ENCODE measurements at regions not wholly inside any gene's neighbourhood (a gene's known extent, or its start where the extent isn't known, plus 50 kb on each side); places are given as distances from the start of the nearest gene placed in this dataset.

DNA sequence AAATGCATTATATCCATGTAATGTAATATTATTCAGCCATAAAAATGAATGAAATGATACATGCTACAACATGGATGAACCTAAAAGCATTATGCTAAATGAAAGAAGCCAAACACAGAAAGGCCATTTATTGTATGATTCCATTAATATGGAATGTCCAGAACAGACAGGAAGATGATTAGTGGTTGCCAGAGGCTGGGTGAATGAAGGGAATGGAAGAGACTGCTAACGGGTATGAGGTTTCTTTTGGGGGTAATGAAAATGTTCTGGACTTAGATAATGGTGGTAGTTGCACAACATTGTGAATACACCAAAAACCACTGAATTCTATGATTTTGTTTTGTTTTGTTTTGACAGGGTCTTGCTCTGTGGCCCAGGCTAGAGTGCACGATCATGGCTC is 61.6 kb upstream of the MAP4 start:
- no peak overlapping the region for H2BK5ac ChIP-seq (ENCODE audit: low read depth, low read length)
- H3K36me3 ChIP-seq (ENCODE audit: control insufficient read depth in 2 of 4, insufficient read depth in 4 of 4, low read length in 3 of 4): peaks cover 0 to 2% (median 0%) of the 10 kb centered on the region in 4 experiments; a peak in 1 of 8 replicates
- no peak overlapping the region for H4K8ac ChIP-seq (ENCODE audit: extremely low read depth, insufficient read depth, low read length)
- no peak overlapping the region for H2BK12ac ChIP-seq (ENCODE audit: low read depth, low read length)
- POLR2A ChIA-PET (ENCODE audit: partially characterized antibody): interaction anchor here (1.4 to 4.6 kb wide), 2 partner anchors 11 kb away, joined by 5 to 57 read pairs; no protein-coding TSS in a partner anchor
- H3K18ac ChIP-seq (ENCODE audit: extremely low read depth, low read length): no peak overlapping the region
- CTCF ChIA-PET (ENCODE audit: partially characterized antibody): interaction anchor here (1.1 kb wide), 1 partner anchor 9 kb away, joined by 3 read pairs; no protein-coding TSS in a partner anchor
- no peak overlapping the region for H2AK5ac ChIP-seq (ENCODE audit: low read depth, low read length)
- peaks cover 5% of the 10 kb centered on the region for H3K79me1 ChIP-seq (ENCODE audit: low read depth, low read length)
- H3K4me3 ChIP-seq (ENCODE audit: extremely low read depth in 1 of 4, insufficient read depth in 2 of 4, low read depth in 3 of 4, low read length in 4 of 4): no peak overlapping the region
- no peak overlapping the region for H2BK15ac ChIP-seq (ENCODE audit: low read length)
- H3K4me1 ChIP-seq (replicated peaks in 1 of 4; ENCODE audit: control insufficient read depth in 3 of 4, insufficient read depth in 4 of 4, low read length in 3 of 4): no peaks in the 10 kb centered on the region
- H2BK20ac ChIP-seq (ENCODE audit: low read length): no peak overlapping the region
- no peak overlapping the region for H3K14ac ChIP-seq (ENCODE audit: insufficient read length)
- no peak overlapping the region for H4K91ac ChIP-seq (replicated peaks; ENCODE audit: insufficient read length, low read length)
- DNase-seq (ENCODE audit: low read depth in 1 of 2, low spot score in 2 of 2) (no peak), FAIRE-seq (no peak)
- WGBS, 2 experiments (ENCODE audit: extremely low coverage in 1 of 2, insufficient coverage in 1 of 2, insufficient read length in 1 of 2, insufficient replicate concordance in 2 of 2, low coverage in 1 of 2, low lambda C conversion rate in 2 of 2, missing lambda C conversion rate in 1 of 2): 93% methylated on average over 2 of the region's 2 CpGs; no CpG with 5 or more reads in 1 of the 2 experiments
- H3K9me3 ChIP-seq (ENCODE audit: insufficient read depth in 2 of 2, low read depth in 1 of 2, low read length in 1 of 2): no peaks in the 10 kb centered on the region
- no peak overlapping the region for H3K27ac ChIP-seq (ENCODE audit: low read depth, low read length)
- no peak overlapping the region for H3K9ac ChIP-seq (replicated peaks in 1 of 4; ENCODE audit: extremely low read depth in 1 of 4, low read depth in 3 of 4, low read length in 3 of 4)
- no peak overlapping the region for H3K23ac ChIP-seq (ENCODE audit: insufficient read length)
- peaks cover 0 to 9% of the 10 kb centered on the region in 2 experiments for H4K20me1 ChIP-seq (replicated peaks in 1 of 2; ENCODE audit: control insufficient read depth in 1 of 2, insufficient read depth in 2 of 2, low read length in 2 of 2)
- H3K27me3 ChIP-seq (replicated peaks in 1 of 4; ENCODE audit: control insufficient read depth in 3 of 4, extremely low read depth in 1 of 4, insufficient read depth in 3 of 4, low read length in 3 of 4): no peaks in the 10 kb centered on the region
- no peak overlapping the region for H3K4me2 ChIP-seq (ENCODE audit: insufficient read depth in 1 of 2, low read depth in 2 of 2, low read length in 2 of 2)
- no peak overlapping the region for H2BK120ac ChIP-seq (replicated peaks; ENCODE audit: low read depth, low read length)
- H2AFZ ChIP-seq (ENCODE audit: low read length): no peak overlapping the region
- no peak overlapping the region for H4K5ac ChIP-seq (ENCODE audit: insufficient read length, low read depth, low read length)
- H3K56ac ChIP-seq (replicated peaks; ENCODE audit: insufficient read length, low read depth, low read length): no peak overlapping the region
- H3K23me2 ChIP-seq (ENCODE audit: low read depth, low read length): no peaks in the 10 kb centered on the region
- H3K79me2 ChIP-seq (ENCODE audit: control insufficient read depth in 1 of 2, insufficient read depth in 2 of 2, low read length in 2 of 2): peaks cover 0 to 82% of the 10 kb centered on the region in 2 experiments; a peak in 3 of 4 replicates
- H3K4ac ChIP-seq (replicated peaks; ENCODE audit: insufficient read length, low read depth, low read length): no peak overlapping the region
- TF ChIP-seq ASH2L (IDR thresholded peaks at IDR 0.05; ENCODE audit: low read length): no peak
- no peak for TF ChIP-seq RBBP5 (IDR thresholded peaks at IDR 0.05; ENCODE audit: borderline replicate concordance, low read depth, low read length)
- TF ChIP-seq SIRT6 (IDR thresholded peaks at IDR 0.05; ENCODE audit: low read length): no peak
- TF ChIP-seq SP4 (IDR thresholded peaks at IDR 0.05; ENCODE audit: low read length): no peak
- TF ChIP-seq, protein P1, sequence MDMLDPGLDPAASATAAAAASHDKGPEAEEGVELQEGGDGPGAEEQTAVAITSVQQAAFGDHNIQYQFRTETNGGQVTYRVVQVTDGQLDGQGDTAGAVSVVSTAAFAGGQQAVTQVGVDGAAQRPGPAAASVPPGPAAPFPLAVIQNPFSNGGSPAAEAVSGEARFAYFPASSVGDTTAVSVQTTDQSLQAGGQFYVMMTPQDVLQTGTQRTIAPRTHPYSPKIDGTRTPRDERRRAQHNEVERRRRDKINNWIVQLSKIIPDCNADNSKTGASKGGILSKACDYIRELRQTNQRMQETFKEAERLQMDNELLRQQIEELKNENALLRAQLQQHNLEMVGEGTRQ (IDR thresholded peaks at IDR 0.05; ENCODE audit: low read length): no peak
- TF ChIP-seq NANOG (IDR thresholded peaks at IDR 0.05; ENCODE audit: insufficient read depth, low read depth, low read length, poor library complexity, severe bottlenecking): no peak
- TF ChIP-seq TEAD4 (IDR thresholded peaks at IDR 0.05; ENCODE audit: low read depth, low read length): no peak
- no peak for TF ChIP-seq JUND (IDR thresholded peaks at IDR 0.05; ENCODE audit: low read length)
- no peak for TF ChIP-seq EGR1 (IDR thresholded peaks at IDR 0.05; ENCODE audit: borderline replicate concordance, low read depth, low read length)
- TF ChIP-seq BACH1 (IDR thresholded peaks at IDR 0.05; ENCODE audit: low read length): no peak
- no peak for TF ChIP-seq SRF (IDR thresholded peaks at IDR 0.05; ENCODE audit: low read depth, low read length)
- TF ChIP-seq, protein P2, sequence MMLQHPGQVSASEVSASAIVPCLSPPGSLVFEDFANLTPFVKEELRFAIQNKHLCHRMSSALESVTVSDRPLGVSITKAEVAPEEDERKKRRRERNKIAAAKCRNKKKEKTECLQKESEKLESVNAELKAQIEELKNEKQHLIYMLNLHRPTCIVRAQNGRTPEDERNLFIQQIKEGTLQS (IDR thresholded peaks at IDR 0.05; ENCODE audit: insufficient read depth, low read depth, low read length): no peak
- no peak for TF ChIP-seq SIX5 (IDR thresholded peaks at IDR 0.05; ENCODE audit: low read depth, low read length)
- no peak for TF ChIP-seq KDM4A (IDR thresholded peaks at IDR 0.05; ENCODE audit: low read depth, low read length, severe bottlenecking)
